ENCODE measurements at regions not wholly inside any gene's neighbourhood (a gene's known extent, or its start where the extent isn't known, plus 50 kb on each side); places are given as distances from the start of the nearest gene placed in this dataset.

- DNase-seq, result no peak
Observed at GRCh38 chr2:196448407-196449079, 191.0 kb upstream of the CCDC150 start.

DNA sequence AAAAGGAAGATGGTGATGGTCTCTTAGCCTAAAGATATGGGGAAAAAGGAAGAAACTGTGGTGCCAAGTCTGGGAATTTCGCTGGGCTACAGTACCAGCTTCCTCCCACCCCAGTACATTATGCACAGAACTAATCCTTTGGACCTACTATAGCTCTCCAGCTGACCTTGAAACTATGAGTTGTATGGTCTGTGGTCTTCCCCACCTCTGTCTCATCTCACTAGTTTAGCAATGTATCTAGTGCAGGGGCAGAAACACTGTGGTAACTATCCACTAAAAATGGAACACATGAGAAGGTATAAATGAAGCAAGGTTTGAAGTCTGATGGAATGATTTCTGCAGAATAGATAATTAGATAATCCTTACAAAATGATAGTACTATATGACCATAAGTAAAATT lies 190.4 kb upstream of the CCDC150 start:
- no peak for DNase-seq

DNA sequence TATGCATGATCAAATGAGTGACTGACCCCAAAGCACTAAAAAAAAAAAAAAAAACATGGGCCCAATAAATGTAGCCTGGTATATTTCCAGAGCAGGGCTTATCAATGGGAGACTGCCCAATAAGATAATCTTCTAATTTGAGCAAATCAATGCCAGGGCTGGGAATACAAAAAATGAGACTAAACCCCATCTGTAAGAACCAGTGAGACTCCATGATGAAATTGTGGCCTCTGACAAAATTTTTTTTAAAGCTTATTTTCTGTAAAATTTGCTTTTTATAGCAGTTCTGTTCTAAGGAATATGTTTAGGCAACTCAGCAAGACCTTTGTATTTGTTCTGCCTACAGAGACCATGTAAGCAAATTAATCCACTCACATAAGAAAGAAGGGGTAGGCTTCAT lies 186.8 kb upstream of the CCDC150 start:
- DNase-seq, result no peak

- DNase-seq, result peak; percentile 34 to 46
Observed at GRCh38 chr2:196453613-196454047, 185.9 kb upstream of the CCDC150 start.

GRCh38 chr2:196454492-196454891 lies 185.0 kb upstream of the CCDC150 start:
- no peak for DNase-seq

DNA sequence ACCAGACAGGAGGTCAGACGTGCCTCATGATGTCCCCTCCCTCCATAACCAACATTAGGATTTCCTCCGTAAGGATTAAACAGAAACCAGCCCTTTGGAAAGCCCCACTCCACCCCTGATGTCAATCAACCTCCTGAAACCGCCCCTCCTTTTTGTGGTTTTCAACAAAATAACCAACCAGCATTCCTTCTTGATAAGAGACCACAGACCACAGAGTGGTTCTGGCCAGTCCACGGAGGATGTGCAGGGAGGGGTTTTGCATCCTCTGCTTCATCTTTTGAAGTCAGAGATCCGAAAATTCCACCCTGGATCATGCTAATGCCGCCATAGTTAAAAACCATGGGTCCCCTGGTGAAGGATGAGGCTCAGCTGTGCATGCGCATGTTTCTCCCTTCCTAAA lies 180.0 kb upstream of the CCDC150 start:
- no peak for DNase-seq

DNA sequence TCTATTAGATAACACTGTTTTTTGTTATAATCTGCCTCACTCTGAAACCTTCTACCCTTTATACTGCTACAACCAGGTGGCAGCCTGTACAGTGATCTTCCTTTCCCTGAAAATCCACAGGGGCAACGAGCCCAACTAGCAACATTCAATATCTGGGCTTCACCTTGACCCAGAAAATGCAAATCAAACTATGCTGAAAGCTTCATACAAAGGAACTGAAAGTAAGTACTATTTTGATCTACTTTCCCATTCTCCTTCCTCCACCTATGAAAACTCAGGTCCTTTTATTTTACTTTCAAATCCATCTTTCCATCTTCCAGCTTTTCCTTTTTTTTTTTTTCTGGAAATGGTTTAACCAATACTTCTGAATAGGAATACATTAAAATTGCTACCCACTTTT lies 175.8 kb upstream of the CCDC150 start:
- DNase-seq, result no peak

GRCh38 chr2:196464311-196464710 lies 175.2 kb upstream of the CCDC150 start:
- no peak for DNase-seq

- no peak for DNase-seq
Observed at GRCh38 chr2:196466581-196466980, 172.9 kb upstream of the CCDC150 start.

GRCh38 chr2:196468394-196468793 lies 171.1 kb upstream of the CCDC150 start:
- DNase-seq, result no peak

GRCh38 chr2:196473617-196474016 lies 165.9 kb upstream of the CCDC150 start:
- DNase-seq, result no peak

DNA sequence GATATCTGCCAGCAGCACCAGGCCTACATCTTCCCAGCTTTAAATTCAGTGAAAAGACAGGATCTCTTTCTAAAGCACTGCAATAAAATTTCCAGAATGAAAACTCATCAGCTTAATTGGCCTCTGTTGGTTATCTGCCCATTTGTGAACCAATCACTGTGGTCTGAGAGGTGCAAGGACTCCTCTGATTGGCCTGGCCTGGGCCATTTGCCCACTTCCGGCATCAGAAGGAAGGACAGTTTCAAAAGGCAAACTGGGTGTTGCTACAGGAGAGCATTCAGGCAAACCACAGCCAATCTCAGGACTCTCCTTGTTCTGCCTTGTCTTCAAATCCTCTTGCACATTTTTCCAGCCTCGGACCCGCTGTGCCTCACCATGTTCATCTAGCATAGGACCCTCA lies 163.9 kb upstream of the CCDC150 start:
- DNase-seq, result no peak

DNA sequence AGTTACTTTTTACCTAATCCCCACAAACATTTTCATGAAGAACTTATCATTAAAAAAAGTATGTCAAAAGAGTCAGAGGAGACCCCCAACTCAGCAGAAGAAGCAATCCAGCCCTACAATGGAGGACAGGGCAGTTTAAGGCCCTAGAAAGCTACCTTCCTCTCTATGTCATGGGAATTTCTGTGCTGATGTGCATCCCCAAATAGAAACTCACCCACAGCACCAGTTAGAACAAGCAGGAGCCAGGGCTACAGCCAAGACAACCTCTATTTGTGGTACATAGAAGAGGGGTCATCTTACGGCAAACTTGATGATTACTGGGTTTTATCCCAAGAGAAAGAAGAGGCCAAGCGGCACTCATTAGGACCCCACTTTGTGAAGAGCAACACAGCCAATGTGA lies 160.9 kb upstream of the CCDC150 start:
- no peak for DNase-seq

- no peak for DNase-seq
Observed at GRCh38 chr2:196479350-196479749, 160.2 kb upstream of the CCDC150 start.

GRCh38 chr2:196480653-196481323 lies 158.7 kb upstream of the CCDC150 start:
- DNase-seq, result no peak

DNA sequence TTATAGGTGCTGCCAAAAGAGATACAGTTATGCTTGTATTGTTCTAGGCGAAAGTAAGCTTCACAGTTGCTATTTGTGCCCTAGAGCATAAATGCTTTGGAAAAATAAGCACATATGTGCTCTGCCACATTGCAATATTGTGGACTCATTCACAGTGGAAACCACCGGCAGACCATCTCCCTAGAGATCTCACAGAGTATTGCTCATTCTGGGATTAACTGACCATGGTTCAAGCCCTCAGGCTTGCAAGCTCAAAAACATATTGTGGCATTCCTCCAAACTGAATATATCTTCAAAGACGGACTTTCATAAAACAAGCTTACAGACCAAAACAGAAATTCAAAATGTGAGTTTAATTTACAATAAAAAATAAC lies 158.2 kb upstream of the CCDC150 start:
- DNase-seq, result no peak

DNA sequence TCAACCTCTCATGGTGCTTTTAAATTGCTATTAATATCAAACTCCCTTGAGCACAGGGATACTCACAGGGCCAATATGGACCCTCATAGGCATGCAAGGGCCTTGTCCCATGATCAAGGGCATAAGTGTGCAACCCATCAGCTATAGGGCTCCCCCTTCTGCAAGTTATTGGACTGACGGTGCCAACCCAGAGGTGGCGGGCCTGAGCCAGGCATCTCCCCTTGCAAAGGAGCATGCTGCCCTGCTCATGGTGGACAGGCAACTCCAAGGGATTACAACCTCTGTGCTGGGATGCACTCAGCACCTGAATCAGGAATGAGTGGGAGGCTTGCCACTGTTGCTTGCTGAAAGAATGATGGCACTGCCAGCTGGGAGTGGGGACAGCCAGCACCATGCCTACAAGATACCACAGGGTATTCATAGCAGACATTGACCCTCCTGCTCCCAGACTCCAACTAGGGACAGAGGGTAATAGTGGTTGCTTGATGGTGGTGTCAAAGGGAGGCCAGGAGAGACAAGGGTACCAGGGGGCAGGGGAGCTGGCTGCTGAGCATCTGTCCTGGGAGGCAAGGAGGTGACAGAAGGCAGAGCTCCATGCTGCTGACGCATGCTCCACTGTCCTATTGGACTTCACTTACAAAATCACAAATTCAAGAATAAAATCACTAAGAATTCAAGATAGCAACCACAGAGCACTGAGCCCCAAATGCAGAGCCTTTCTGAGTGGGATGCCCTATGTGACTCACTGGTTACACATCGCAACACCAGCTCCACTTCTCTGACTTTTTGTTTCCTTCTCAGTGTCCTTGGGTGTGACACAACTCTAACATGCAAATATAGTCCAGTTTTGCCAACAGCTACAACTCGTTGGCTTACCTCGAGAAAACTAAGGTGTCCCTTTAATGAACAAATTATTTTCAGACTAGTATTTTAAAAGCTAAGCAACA lies 157.1 kb upstream of the CCDC150 start:
- no peak for DNase-seq

GRCh38 chr2:196486146-196486545 lies 153.4 kb upstream of the CCDC150 start:
- DNase-seq, result no peak

DNA sequence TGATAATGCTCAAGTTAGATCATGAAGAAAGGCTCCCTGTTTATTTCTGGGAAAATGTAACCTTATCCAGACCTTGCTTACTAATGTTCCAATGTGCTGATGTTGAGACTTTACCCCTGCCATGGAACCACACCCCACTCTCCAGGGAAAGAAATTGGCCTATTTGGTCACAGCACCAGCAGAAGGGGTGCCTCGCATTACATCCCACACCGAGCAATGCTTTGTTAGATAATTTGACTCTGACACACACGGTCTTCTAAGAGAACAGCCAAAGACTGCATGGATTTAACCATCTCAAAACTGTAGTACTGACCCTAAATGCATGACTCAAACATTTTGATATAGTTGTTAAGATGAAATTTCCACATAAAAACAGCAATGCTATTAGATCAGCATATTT lies 152.1 kb upstream of the CCDC150 start:
- no peak for DNase-seq

- no peak for DNase-seq
Observed at GRCh38 chr2:196489371-196489770, 150.1 kb upstream of the CCDC150 start.

DNA sequence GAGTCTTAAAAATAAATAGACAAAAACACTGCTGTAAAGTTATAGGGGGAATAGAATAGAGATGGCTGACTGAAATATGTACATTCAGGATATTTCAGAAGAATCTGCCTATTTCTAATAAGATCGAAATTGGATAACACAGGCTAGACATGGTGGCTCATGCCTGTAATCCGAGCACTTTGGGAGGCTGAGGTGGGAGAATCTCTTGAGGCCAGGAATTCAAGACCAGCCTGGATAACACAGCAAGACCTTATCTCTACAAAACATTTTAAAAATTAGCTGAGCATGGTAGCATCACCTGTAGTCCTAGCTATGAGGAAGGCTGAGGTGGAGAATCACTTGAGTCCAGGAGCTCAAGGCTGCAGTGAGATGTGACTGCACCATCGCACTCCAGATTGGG lies 146.6 kb upstream of the CCDC150 start:
- no peak for DNase-seq

GRCh38 chr2:196498962-196499361 lies 140.6 kb upstream of the CCDC150 start:
- no peak for DNase-seq

DNA sequence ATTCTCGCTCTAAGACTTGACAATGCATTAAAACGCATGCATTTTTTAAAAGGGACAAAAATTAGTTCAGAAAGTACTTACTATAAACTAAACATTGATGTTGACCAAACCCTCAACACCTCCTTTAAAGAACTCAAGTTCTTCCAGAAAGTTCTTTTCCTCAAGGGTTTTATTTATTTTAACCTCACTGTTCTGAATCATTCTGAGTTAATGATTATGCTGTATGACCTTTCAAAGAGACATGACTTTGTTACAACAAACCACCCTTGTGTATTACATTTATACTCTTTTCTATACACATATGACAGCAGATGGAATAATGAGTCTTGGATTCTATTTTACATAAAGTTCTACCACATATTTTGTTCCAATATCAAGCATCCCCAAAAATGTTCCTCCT lies 139.8 kb upstream of the CCDC150 start:
- no peak for DNase-seq

Data from stimulated activated CD4-positive, alpha-beta T cell treated with anti-CD3 and anti-CD28 coated beads, Interleukin-2, amount 100 ng/mL, for 48 hours (primary cell).